Keratinocyte (primary cell): ENCODE measurements at regions not wholly inside any gene's neighbourhood (a gene's known extent, or its start where the extent isn't known, plus 50 kb on each side); places are given as distances from the start of the nearest gene placed in this dataset.

ENCODE experiments used
- DNase-seq: peaks from one replicate; pipeline ENCODE4 v3.0.0-alpha.2; 2011; ENCODE audit warnings: low read depth, missing footprints, low spot score
- FAIRE-seq: peaks from 2 replicates; lab custom pipeline; 2011; peaks lifted over from hg19 to GRCh38; lab: Jason Lieb, UNC
- H2AFZ ChIP-seq: 2 replicates; pipeline ENCODE4 v1.6.0; 2012; ENCODE audit warnings: low read length, control low read depth, inconsistent platforms; ENCODE audit not compliant: control insufficient read depth
- H3K27ac ChIP-seq: 2 replicates; pipeline ENCODE4 v1.5.1; 2011; ENCODE audit warnings: low read length; ENCODE audit not compliant: control insufficient read depth, insufficient read depth
- H3K27me3 ChIP-seq: 3 replicates; pipeline ENCODE4 v1.6.0; 2011; ENCODE audit warnings: low read length; ENCODE audit not compliant: control insufficient read depth, insufficient read depth; ENCODE audit errors: extremely low read depth
- H3K36me3 ChIP-seq, 2 experiments: 2 replicates in 1 of 2; 3 replicates in 1 of 2; pipeline ENCODE4 v1.5.1; 2011; ENCODE audit warnings: low read length in 2 of 2, mild to moderate bottlenecking in 1 of 2; ENCODE audit not compliant: control insufficient read depth in 2 of 2, insufficient read depth in 2 of 2; ENCODE audit errors: extremely low read depth in 1 of 2
- H3K4me1 ChIP-seq: 3 replicates; pipeline ENCODE4 v1.5.1; 2011; ENCODE audit warnings: low read length; ENCODE audit not compliant: control insufficient read depth, insufficient read depth; ENCODE audit errors: extremely low read depth
- H3K4me2 ChIP-seq: 3 replicates; pipeline ENCODE4 v1.6.0; 2011; ENCODE audit warnings: low read depth, low read length; ENCODE audit not compliant: control insufficient read depth, insufficient read depth; ENCODE audit errors: extremely low read depth
- H3K4me3 ChIP-seq, 3 experiments: fragments of 200-600 bp in 1 of 3; sonication (generic) in 1 of 3; 2 replicates in 2 of 3; 3 replicates in 1 of 3; pipeline ENCODE4 v1.5.1; 2011 to 2016; ENCODE audit warnings: low read length in 3 of 3, mild to moderate bottlenecking in 3 of 3, control low read depth in 2 of 3, inconsistent platforms in 1 of 3, low read depth in 1 of 3, mixed read lengths in 1 of 3, mixed run types in 1 of 3, moderate library complexity in 1 of 3; ENCODE audit not compliant: control insufficient read depth in 2 of 3, insufficient read depth in 2 of 3; ENCODE audit errors: extremely low read depth in 1 of 3
- H3K79me2 ChIP-seq: 2 replicates; pipeline ENCODE4 v1.6.0; 2012; ENCODE audit warnings: low read length; ENCODE audit not compliant: control insufficient read depth, insufficient read depth
- H3K9ac ChIP-seq: 3 replicates; pipeline ENCODE4 v1.6.0; 2011; ENCODE audit warnings: low read length; ENCODE audit not compliant: control insufficient read depth, insufficient read depth; ENCODE audit errors: extremely low read depth
- H3K9me1 ChIP-seq: 3 replicates; pipeline ENCODE4 v1.6.0; 2011; ENCODE audit warnings: low read length; ENCODE audit not compliant: control insufficient read depth, insufficient read depth; ENCODE audit errors: extremely low read depth
- H3K9me3 ChIP-seq: 2 replicates; pipeline ENCODE4 v1.5.1; 2012; ENCODE audit warnings: low read depth, low read length; ENCODE audit not compliant: control insufficient read depth
- H4K20me1 ChIP-seq: 3 replicates; pipeline ENCODE4 v1.6.0; 2011; ENCODE audit warnings: low read length; ENCODE audit not compliant: control insufficient read depth, insufficient read depth; ENCODE audit errors: extremely low read depth
- CTCF ChIP-seq, 3 experiments: IDR thresholded peaks in 1 of 3; conservative IDR thresholded peaks in 1 of 3; optimal IDR thresholded peaks in 1 of 3; 2 replicates in 2 of 3; 3 replicates in 1 of 3; pipeline versions ENCODE3 to v1.5.1; 2011; ENCODE audit warnings: low read length in 3 of 3, mild to moderate bottlenecking in 3 of 3, moderate library complexity in 2 of 3, control low read depth in 1 of 3, inconsistent platforms in 1 of 3; ENCODE audit not compliant: insufficient read depth in 2 of 3; ENCODE audit errors: extremely low read depth in 1 of 3
- EZH2 ChIP-seq: IDR thresholded peaks from one replicate; pipeline ENCODE4 v1.6.1; 2012; ENCODE audit warnings: inconsistent platforms, mild to moderate bottlenecking, low read length, moderate library complexity
- dilution Hi-C: fragments of 300-500 bp; cut with MboI; formaldehyde crosslinking; loops from one replicate; pipeline ENCODE4 v1.7.0; 2020; ENCODE audit warnings: low sequenced_read_pairs; ENCODE audit not compliant: extremely low pct_ligation_motif_present

- Histone ChIP-seq H2AFZ (no peak overlapping the region), H3K36me3 (peaks cover 2 to 4% of the 10 kb centered on the region in 2 experiments), H4K20me1 (peaks cover 16% of the 10 kb centered on the region), H3K79me2 (peaks cover 98% of the 10 kb centered on the region), H3K4me2 (no peak overlapping the region), H3K9me1 (peaks cover 3% of the 10 kb centered on the region), H3K9me3 (no peaks in the 10 kb centered on the region), H3K4me3 (no peak overlapping the region), H3K27ac (no peak overlapping the region), H3K27me3 (no peaks in the 10 kb centered on the region), H3K9ac (no peak overlapping the region), H3K4me1 (no peaks in the 10 kb centered on the region)
- FAIRE-seq, result no peak
- no peak for DNase-seq
- no peak for TF ChIP-seq EZH2
- no peak for TF ChIP-seq CTCF (optimal IDR thresholded peaks at IDR 0.05 in 1 of 3, IDR thresholded peaks at IDR 0.05 in 1 of 3, conservative IDR thresholded peaks at IDR 0.05 in 1 of 3; ENCODE audit: extremely low read depth in 1 of 3, insufficient read depth in 2 of 3, low read length in 3 of 3)
- dilution Hi-C loops, result no loop called here
Measured at GRCh38 chr17:72530454-72530853, 409.6 kb downstream of the SOX9 start.

GRCh38 chr17:72531729-72532128 is 410.9 kb downstream of the SOX9 start:
- H3K27ac ChIP-seq, result no peak overlapping the region
- no peak overlapping the region for H3K9ac ChIP-seq
- no peaks in the 10 kb centered on the region for H3K9me3 ChIP-seq
- H3K79me2 ChIP-seq, result peaks cover 99% of the 10 kb centered on the region
- H3K4me3 ChIP-seq, result no peak overlapping the region
- peaks cover 19% of the 10 kb centered on the region for H4K20me1 ChIP-seq
- H3K4me1 ChIP-seq, result no peaks in the 10 kb centered on the region
- H3K27me3 ChIP-seq, result no peaks in the 10 kb centered on the region
- peaks cover 2% of the 10 kb centered on the region for H3K9me1 ChIP-seq
- TF ChIP-seq CTCF (optimal IDR thresholded peaks at IDR 0.05 in 1 of 3, IDR thresholded peaks at IDR 0.05 in 1 of 3, conservative IDR thresholded peaks at IDR 0.05 in 1 of 3; ENCODE audit: extremely low read depth in 1 of 3, insufficient read depth in 2 of 3, low read length in 3 of 3) (no peak), EZH2 (no peak)
- no peak overlapping the region for H3K4me2 ChIP-seq
- DNase-seq, result no peak
- no peak overlapping the region for H2AFZ ChIP-seq
- no peak for FAIRE-seq
- H3K36me3 ChIP-seq, result peaks cover 5 to 12% of the 10 kb centered on the region in 2 experiments
- dilution Hi-C loops, result no loop called here
